ENCODE measurements at regions not wholly inside any gene's neighbourhood (a gene's known extent, or its start where the extent isn't known, plus 50 kb on each side); places are given as distances from the start of the nearest gene placed in this dataset.

DNA sequence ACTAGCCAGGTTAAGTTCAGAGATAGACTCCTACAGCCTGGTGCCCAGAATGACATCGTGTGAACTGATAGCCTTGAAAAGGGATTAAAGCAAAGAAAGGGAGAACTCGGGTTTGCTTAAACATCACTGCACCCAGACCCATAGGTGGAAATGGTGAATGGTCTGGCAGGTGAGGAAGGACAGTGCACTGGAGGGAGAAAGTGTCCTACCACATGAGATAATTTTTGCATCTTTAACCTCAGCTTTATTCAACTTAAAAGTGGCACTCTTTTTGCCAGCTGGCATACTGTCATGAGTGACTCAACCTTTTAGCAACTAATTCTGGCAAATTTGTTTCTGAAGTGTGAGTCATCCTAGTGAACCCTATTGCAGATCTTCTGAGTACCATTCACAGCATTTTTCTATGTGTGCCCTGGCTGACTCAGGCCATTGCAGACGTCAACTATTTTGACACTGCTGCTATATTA, 53.0 kb upstream of the DAPP1 start:
- no peak overlapping the region for H3K4me3 ChIP-seq (ENCODE audit: low read length)
- DNase-seq (ENCODE audit: low read depth): peak; percentile 90
- TF ChIP-seq, protein P1, sequence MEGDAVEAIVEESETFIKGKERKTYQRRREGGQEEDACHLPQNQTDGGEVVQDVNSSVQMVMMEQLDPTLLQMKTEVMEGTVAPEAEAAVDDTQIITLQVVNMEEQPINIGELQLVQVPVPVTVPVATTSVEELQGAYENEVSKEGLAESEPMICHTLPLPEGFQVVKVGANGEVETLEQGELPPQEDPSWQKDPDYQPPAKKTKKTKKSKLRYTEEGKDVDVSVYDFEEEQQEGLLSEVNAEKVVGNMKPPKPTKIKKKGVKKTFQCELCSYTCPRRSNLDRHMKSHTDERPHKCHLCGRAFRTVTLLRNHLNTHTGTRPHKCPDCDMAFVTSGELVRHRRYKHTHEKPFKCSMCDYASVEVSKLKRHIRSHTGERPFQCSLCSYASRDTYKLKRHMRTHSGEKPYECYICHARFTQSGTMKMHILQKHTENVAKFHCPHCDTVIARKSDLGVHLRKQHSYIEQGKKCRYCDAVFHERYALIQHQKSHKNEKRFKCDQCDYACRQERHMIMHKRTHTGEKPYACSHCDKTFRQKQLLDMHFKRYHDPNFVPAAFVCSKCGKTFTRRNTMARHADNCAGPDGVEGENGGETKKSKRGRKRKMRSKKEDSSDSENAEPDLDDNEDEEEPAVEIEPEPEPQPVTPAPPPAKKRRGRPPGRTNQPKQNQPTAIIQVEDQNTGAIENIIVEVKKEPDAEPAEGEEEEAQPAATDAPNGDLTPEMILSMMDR (conservative IDR thresholded peaks at IDR 0.05; ENCODE audit: low read length): no peak

DNA sequence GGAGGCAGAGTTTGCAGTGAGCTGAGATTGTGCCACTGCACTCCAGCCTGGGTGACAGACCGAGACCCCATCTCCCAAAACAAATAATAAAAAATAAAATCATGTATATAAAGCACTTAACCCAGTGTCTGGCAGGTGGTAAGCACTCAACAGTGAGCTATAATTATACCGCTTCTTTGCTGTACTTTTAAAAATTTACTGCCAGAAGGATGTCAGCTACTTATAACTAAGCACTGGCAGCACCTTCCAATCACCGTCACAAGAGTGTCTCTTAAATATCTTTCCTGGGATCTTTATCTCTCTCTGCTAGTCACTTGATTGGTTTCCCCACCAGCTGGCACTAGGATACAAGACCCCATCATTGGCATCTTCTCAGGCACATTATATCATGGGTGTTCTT, 53.9 kb upstream of the DAPP1 start:
- TF ChIP-seq, protein P1 (conservative IDR thresholded peaks at IDR 0.05; ENCODE audit: low read length): no peak
- H3K4me3 ChIP-seq (ENCODE audit: low read length): no peak overlapping the region

DNA sequence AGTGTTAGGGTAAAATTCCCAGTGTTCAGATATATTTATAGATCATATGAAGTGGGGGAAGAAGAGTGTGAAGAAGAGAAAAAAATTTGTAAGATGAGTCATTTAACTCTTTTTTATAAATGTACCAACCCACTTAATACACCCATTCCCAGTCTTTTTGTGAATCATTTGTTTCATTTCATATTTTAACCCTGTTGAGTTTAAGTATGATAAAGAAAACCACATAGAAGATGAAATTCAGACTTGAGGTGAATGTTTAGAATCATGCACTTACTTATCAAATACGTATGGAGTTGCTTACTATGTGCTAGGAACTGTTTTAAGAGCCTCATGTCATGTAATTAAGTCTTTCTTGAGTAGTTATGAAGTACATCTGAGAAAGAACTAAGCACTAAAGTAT, 56.6 kb upstream of the DAPP1 start:
- no peak for DNase-seq (ENCODE audit: low read depth)
- no peak overlapping the region for H3K4me3 ChIP-seq (ENCODE audit: low read length)
- TF ChIP-seq, protein P1 (conservative IDR thresholded peaks at IDR 0.05; ENCODE audit: low read length): no peak

More for the DNA sequence above, 53.9 kb upstream of the DAPP1 start:
- DNase-seq (ENCODE audit: low read depth): no peak

DNA sequence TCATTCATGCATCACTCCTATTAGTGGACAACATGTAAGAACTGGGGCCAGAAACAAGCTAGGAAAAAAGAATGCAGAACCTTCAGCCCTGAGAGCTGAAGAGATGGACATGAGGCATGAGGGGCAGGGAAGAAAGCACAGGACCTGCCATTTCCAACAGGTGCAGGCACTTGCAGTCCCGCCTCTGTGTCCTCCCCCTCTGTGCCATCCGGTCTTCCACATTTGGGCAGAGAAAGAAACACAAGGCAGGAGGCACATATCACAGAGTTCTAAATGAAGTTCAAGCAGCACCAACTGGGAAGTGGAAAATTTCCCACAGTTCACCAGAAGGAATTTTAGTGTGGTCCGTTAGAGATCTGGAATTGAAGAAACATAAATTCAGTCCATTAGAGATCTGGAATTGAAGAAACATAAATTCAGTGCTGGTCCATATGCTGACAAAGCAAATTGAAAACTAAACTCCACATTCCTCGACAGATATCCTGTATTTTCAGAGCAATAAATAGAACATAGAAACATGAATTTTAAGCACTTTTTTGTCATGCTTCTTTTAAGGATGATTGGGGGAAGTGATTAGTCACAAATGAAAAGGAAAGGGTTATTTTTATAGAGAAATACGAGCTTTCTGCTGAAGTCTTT, 57.2 kb upstream of the DAPP1 start:
- TF ChIP-seq, protein P1 (conservative IDR thresholded peaks at IDR 0.05; ENCODE audit: low read length): no peak
- H3K4me3 ChIP-seq (ENCODE audit: low read length): no peak overlapping the region
- no peak for DNase-seq (ENCODE audit: low read depth)

DNA sequence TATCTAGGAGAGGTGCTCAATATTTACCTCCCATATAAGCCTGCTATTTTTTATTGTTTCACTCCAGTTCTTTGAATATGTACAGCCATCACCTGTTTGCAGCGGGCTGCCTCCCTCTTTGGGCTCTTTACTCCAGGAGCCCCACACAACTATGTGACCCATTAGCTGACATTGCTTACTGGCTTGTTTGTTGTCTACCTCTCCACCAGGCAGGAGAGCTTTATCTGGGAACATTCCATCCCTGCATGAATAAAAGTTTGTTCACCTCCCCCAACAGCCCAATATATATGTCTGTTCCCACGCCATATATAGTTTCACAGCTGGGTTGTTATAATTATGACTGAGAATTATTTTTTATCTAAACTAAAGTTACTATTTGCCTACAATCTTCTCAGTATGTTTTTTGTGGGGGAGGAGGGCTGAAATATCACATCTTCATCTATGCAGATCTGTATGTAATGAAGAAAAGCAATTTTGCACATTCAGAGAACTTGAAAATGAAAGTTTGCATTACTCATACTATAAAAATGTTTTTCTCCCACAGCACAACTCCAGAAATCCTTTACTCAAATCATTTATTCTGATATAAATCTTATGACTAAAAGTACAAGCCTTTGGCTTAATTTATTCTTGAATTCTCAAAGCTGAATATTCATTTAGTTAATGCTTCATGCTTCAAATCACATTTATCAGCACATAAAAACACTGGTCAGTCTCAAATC, 61.2 kb upstream of the DAPP1 start:
- DNase-seq (ENCODE audit: low read depth): no peak
- TF ChIP-seq, protein P1 (conservative IDR thresholded peaks at IDR 0.05; ENCODE audit: low read length): no peak
- H3K4me3 ChIP-seq (ENCODE audit: low read length): no peak overlapping the region

DNA sequence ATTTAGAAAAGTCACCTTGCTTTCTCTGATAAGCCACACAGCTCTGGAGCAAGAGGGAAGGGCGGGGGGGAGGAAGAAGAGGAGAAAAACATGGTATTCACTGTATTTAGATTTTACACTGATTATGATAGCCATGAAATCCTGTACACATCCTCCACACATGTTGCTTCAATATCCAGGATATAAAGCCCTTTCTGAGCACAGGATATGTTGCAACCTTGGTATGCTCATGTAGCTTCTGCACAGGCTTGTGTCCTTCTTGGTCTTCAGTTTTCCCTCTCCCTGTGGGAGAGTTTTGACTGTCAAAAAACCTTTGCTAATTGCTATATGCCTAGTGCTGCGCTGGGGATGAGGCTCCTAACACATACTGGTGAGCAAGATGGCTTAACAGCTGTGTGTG, 61.9 kb upstream of the DAPP1 start:
- DNase-seq (ENCODE audit: low read depth): peak; percentile 6
- H3K4me3 ChIP-seq (ENCODE audit: low read length): no peak overlapping the region
- TF ChIP-seq, protein P1 (conservative IDR thresholded peaks at IDR 0.05; ENCODE audit: low read length): no peak

DNA sequence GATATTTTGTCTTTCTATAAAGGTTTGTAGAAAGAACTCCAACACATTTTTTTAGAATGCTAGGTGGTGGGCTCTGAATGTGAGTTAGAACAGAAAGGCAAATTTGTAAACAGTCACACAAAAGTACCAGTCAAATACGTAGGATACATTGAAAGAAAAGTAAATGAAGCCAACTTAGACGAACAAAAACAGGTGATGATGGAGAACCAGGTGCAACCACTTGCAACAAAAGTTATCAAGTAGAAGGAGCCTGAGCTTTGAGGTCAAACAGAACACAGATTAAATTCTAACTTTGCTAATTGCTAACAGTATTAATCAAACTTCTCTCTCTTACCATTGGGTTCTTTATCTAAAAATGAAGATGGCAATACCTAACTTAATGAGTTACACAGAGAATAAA, 62.7 kb upstream of the DAPP1 start:
- H3K4me3 ChIP-seq (ENCODE audit: low read length): no peak overlapping the region
- TF ChIP-seq, protein P1 (conservative IDR thresholded peaks at IDR 0.05; ENCODE audit: low read length): no peak
- no peak for DNase-seq (ENCODE audit: low read depth)
